ENCODE measurements at regions not wholly inside any gene's neighbourhood (a gene's known extent, or its start where the extent isn't known, plus 50 kb on each side); places are given as distances from the start of the nearest gene placed in this dataset.

- peaks cover 2% of the 10 kb centered on the region; the same call in 1 of the 2 replicates for H3K27me3 ChIP-seq
- DNase-seq = no peak
- H3K4me3 ChIP-seq = no peak overlapping the region
- no peaks in the 10 kb centered on the region for H3K9me3 ChIP-seq
- H3K36me3 ChIP-seq = no peaks in the 10 kb centered on the region
These were observed 108.8 kb upstream of the MPP7 start for GRCh38 chr10:28411648-28412047.

DNA sequence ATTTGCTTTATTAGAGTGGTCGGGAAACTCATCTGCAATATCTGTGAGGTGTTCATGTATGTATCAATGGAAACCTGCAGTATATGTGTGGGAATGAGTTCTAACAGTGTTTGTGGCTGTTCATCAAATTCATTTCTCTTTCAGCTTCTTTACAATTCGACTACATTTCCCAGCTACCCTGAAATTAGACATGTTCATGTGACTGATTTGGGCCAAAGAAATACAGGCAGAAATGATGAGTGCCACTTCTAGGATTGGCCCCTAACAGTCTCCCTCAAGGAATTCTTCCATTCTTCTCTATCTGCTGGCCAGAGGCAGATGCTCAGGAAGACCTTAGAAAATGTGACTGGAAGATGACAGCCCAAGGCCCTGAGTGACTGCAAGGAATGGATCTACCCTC, 114.8 kb upstream of the WAC start:
- Histone ChIP-seq H3K27me3 (no peaks in the 10 kb centered on the region), H3K4me3 (no peak overlapping the region), H3K36me3 (no peaks in the 10 kb centered on the region), H3K9me3 (no peaks in the 10 kb centered on the region)
- DNase-seq = no peak

DNA sequence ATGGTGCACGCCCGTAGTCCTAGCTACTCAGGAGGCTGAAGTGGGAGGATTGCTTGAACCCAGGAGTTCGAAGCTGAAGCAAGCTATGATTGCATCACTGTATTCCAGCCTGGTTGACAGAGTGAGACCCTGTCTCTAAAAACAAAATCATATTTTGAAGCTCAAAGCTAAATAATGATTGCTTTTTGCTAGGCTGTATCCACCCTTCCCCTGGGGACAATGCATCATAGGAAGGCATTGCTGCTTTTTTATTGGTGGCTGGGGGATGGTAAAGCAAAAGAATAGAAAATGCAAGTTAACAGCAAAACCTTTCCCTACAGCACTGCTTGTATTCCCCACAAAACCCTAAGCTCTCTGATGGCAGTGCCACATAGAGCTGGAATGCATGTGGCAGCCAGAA, 107.5 kb upstream of the WAC start:
- DNase-seq = no peak
- H3K36me3 ChIP-seq = no peaks in the 10 kb centered on the region

DNA sequence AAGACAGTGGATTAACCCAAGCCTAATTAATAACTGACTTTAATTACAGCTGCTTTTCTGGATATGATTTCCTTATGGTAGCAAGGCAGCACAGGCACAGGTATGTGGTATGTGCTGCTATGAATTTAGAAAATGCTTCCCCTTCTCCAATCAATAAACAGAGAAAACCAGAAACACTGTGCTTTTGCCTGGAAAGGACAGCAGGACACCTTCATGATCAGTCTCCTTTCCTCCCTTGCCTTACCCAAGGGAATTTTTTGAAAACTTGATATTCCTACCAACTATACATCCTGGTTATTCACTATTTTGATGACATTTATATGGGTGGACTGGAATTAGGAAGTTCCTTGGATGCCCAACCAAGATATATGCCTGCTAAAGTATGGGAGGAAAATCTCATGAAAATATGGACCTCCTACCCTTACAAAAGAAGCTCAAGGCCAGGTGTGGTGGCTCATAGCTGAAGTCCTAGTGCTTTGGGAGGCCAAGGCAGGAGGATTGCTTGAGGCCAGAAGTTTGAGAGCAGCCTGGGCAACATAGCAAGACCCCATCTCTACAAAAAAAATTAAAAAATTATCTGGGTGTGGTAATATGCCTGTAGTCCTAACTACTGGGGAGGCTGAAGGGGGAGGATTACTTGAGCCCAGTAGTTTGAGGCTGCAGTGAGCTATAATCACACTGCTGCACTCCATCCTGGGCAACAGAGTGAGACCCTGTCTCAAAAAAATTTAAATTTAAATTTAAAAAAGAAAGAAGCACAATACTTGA, 106.3 kb upstream of the WAC start:
- Histone ChIP-seq H3K4me3 (no peak overlapping the region), H3K36me3 (no peaks in the 10 kb centered on the region), H3K27me3 (no peaks in the 10 kb centered on the region), H3K9me3 (0 out of 2 replicates have a peak, but pooled peaks cover 3% of the 10 kb centered on the region)
- DNase-seq = no peak

More for the DNA sequence above, 107.5 kb upstream of the WAC start:
- 0 out of 2 replicates have a peak, but pooled peaks cover 3% of the 10 kb centered on the region for H3K9me3 ChIP-seq
- no peaks in the 10 kb centered on the region for H3K27me3 ChIP-seq
- no peak overlapping the region for H3K4me3 ChIP-seq

DNA sequence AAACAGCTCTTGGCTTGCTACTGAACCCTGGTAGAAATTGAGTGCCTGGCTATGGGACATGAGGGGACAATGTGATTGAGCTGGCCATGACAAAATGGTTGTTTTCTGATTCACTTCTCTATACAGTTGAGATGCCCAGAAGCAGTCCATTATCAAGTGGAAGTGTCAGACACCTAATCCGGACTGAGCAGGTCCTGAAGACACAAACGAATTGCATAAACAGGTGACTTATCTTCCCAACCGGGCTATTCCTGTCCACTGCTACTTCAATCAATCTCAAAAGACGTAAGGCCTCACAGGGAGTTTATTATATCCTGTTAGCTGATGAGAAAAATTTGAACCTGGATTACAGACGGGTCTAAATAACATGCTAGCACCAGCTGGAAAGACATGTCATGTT, 105.5 kb upstream of the WAC start:
- DNase-seq = no peak
- no peaks in the 10 kb centered on the region for H3K27me3 ChIP-seq
- no peak overlapping the region for H3K4me3 ChIP-seq
- no peaks in the 10 kb centered on the region for H3K36me3 ChIP-seq
- 0 out of 2 replicates have a peak, but pooled peaks cover 3% of the 10 kb centered on the region for H3K9me3 ChIP-seq

- DNase-seq = no peak
- H3K27me3 ChIP-seq = no peaks in the 10 kb centered on the region
- no peaks in the 10 kb centered on the region for H3K36me3 ChIP-seq
- H3K9me3 ChIP-seq = 0 out of 2 replicates have a peak, but pooled peaks cover 3% of the 10 kb centered on the region
- no peak overlapping the region for H3K4me3 ChIP-seq
These were observed 103.9 kb upstream of the WAC start for GRCh38 chr10:28429045-28429444.

DNA sequence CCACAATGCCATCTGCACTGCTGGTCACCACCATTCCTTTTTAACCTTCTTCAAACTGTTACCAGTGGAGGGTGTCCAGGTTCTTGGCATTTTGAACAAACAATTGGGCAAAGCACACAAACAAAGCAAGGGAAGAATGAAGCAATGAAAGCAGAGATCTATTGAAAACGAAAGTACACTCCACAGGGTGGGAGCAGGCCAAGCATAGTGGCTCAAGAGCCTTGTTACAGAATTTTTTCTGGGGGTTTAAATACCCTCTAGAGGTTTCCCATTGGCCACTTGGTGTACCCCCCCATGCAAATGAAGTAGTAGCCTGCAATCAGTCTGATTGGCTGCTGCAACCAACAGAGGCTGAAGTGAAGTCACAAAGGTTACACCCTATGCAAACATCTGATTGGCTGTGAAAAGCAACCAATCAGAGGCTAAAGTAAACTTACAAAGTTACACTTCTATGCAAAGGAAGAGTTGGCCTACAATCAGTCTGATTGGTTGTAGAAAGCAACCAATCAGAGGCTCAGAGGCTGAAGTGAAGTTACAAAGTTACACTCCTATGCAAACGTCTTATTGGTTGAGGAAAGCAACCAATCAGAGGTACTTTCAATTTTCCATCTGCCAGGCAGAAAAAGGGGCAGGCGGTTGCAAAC, 103.2 kb upstream of the WAC start:
- no peak for DNase-seq
- Histone ChIP-seq H3K4me3 (no peak overlapping the region), H3K27me3 (no peaks in the 10 kb centered on the region), H3K9me3 (0 out of 2 replicates have a peak, but pooled peaks cover 3% of the 10 kb centered on the region), H3K36me3 (no peaks in the 10 kb centered on the region)

- 0 out of 2 replicates have a peak, but pooled peaks cover 3% of the 10 kb centered on the region for H3K9me3 ChIP-seq
- H3K27me3 ChIP-seq = no peaks in the 10 kb centered on the region
- H3K36me3 ChIP-seq = no peaks in the 10 kb centered on the region
- no peak overlapping the region for H3K4me3 ChIP-seq
- DNase-seq = no peak
These were observed 101.8 kb upstream of the WAC start for GRCh38 chr10:28431139-28431538.

DNA sequence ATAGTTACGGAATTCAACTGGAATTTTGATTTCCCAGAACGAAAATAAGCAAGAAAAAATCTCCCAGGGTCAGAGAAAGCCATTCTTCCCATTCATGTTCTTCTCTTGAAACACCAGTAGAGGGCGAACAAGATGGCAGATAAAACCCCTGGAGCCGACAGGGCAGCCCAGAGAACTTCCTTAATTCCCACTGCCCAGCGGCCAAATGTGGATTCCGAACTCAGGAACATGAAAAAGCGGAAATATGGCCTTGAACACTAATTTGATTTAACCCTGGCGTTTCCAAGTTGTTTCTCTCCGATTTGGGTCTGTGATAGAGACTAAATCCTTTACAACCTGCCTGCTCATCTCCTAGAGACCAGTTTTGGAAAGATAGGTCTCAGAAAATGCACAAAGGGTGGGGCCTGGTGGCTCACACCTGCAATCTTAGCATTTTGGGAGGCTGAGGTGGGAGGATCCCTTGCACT, 100.7 kb upstream of the WAC start:
- peak; percentile 68 for DNase-seq
- no peak overlapping the region for H3K4me3 ChIP-seq
- H3K36me3 ChIP-seq = no peaks in the 10 kb centered on the region
- H3K9me3 ChIP-seq = 0 out of 2 replicates have a peak, but pooled peaks cover 3% of the 10 kb centered on the region
- no peaks in the 10 kb centered on the region for H3K27me3 ChIP-seq

- Histone ChIP-seq H3K9me3 (0 out of 2 replicates have a peak, but pooled peaks cover 3% of the 10 kb centered on the region), H3K36me3 (no peaks in the 10 kb centered on the region), H3K27me3 (no peaks in the 10 kb centered on the region), H3K4me3 (no peak overlapping the region)
- no peak for DNase-seq
These were observed 98.9 kb upstream of the WAC start for GRCh38 chr10:28434063-28434462.

DNA sequence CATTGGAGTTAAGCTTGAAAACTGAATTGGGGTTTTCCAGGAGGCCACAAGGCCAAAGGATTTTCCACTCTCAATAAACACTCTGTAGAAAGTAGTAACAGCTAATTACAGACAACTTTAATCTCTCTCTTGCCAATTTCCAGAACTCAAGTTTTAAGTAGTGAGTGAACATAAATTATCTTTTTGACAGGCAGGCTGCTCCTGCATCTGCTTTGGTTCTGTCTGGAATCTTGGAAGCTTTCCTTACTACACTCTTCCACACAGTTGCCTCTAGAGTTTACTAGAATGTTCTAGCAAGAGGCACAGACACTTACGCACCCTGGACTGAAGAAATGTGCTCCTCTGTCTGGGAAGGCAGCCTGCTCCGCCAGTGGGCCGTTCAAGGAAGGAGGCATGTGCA, 90.5 kb upstream of the WAC start:
- H3K9me3 ChIP-seq = no peaks in the 10 kb centered on the region
- no peak for DNase-seq
- H3K36me3 ChIP-seq = no peaks in the 10 kb centered on the region
- H3K27me3 ChIP-seq = no peaks in the 10 kb centered on the region
- no peak overlapping the region for H3K4me3 ChIP-seq

DNA sequence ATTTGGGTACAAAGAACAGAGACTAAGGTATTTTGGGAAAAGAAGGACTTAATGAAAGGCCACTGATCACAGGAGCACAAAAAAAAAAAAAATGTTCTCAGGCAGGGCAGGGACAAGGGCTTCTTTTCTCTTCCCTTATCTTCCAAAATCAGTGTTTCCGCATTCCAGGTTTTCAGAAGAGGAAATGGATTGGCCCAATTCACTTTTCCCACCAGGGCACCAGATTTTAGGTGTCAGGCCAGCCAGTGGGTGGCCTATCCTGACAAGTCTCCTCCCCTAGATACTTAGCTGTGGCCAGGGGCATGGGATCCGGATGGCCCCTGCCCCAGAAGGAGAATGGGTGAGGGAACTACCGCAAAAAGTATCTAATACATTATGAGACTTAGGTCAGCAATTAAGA, 88.9 kb upstream of the WAC start:
- no peaks in the 10 kb centered on the region for H3K36me3 ChIP-seq
- no peaks in the 10 kb centered on the region for H3K9me3 ChIP-seq
- no peak for DNase-seq
- no peaks in the 10 kb centered on the region for H3K27me3 ChIP-seq
- no peak overlapping the region for H3K4me3 ChIP-seq

DNA sequence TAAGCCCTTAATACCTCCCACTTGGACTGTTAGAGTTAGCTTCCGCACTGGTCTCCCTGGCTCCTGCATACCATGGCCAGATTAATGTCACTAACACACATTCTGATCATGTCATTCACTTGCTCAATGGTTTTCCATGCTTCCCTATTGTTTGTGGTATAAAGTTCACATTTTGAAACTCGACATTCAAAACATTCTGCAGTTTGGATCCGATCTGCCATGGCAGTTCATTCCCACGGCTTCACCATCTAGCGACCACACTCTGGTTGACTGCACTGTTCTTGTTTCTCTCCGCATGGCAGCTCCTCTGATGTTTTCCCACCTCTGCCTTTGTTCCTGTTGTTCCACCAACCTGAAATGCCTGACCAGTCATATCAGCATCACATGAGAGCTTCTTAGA, 87.4 kb upstream of the WAC start:
- no peaks in the 10 kb centered on the region for H3K27me3 ChIP-seq
- no peaks in the 10 kb centered on the region for H3K9me3 ChIP-seq
- no peaks in the 10 kb centered on the region for H3K36me3 ChIP-seq
- H3K4me3 ChIP-seq = no peak overlapping the region
- no peak for DNase-seq

- H3K4me3 ChIP-seq = no peak overlapping the region
- H3K36me3 ChIP-seq = no peaks in the 10 kb centered on the region
- H3K27me3 ChIP-seq = no peaks in the 10 kb centered on the region
- peaks cover 4% of the 10 kb centered on the region; the same call in 1 of the 2 replicates for H3K9me3 ChIP-seq
- DNase-seq = no peak
These were observed 83.5 kb upstream of the WAC start for GRCh38 chr10:28449382-28449781.

GRCh38 chr10:28449926-28450325, 83.0 kb upstream of the WAC start:
- Histone ChIP-seq H3K9me3 (peaks cover 4% of the 10 kb centered on the region; the same call in 1 of the 2 replicates), H3K4me3 (no peak overlapping the region), H3K36me3 (no peaks in the 10 kb centered on the region), H3K27me3 (no peaks in the 10 kb centered on the region; the same call in 1 of the 2 replicates)
- DNase-seq = no peak

DNA sequence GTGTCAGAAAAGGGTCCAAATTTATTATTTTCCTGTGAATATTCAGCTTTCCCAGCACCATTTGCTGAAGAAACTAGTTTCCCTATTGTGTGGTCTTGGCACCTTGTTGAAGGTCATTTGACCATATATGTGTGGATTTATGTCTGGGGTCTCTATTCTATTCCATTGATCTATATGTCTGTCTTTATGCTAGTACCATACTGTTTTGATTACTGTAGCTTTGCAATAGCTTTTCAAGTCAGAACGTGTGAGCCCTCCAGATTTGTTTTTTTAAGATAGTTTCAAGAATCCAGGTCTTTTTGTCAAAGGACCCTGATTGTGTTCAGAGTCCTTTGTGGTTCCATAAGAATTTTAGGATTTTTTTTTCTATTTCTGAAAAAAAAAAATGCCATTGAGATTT, 79.0 kb upstream of the WAC start:
- no peaks in the 10 kb centered on the region; the same call in 1 of the 2 replicates for H3K27me3 ChIP-seq
- no peak overlapping the region for H3K4me3 ChIP-seq
- no peaks in the 10 kb centered on the region for H3K36me3 ChIP-seq
- no peak for DNase-seq
- H3K9me3 ChIP-seq = peaks cover 4% of the 10 kb centered on the region; the same call in 1 of the 2 replicates

GRCh38 chr10:28457110-28457509, 75.8 kb upstream of the WAC start:
- H3K9me3 ChIP-seq = peaks cover 4% of the 10 kb centered on the region; the same call in 1 of the 2 replicates
- H3K27me3 ChIP-seq = peaks cover 2% of the 10 kb centered on the region
- no peak for DNase-seq
- no peak overlapping the region for H3K4me3 ChIP-seq
- no peaks in the 10 kb centered on the region for H3K36me3 ChIP-seq
